ENCODE measurements at regions not wholly inside any gene's neighbourhood (a gene's known extent, or its start where the extent isn't known, plus 50 kb on each side); places are given as distances from the start of the nearest gene placed in this dataset.

DNA sequence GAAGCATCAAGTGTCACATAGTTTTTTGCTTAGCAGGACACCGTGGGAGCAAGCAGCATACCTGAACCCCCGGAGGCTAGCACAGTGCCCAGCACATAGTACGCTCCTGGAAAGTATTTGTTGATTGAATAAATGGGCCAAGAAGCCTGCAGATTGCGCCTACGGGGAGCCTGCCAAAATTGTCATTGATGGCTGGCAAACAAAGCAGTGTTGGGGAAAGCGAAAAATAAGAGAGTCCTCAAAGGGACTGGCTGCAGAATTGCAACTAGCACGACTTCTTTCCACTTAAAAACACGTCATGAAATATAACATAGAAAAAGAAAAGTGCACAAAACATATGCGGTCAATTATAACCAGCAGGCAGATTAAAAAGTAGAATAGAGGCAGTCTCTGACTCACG lies 125.2 kb upstream of the GALNT2 start:
- Histone ChIP-seq H3K36me3 (ENCODE audit: control insufficient read depth, insufficient read depth, low read length) (no peaks in the 10 kb centered on the region), H3K27me3 (replicated peaks; ENCODE audit: control insufficient read depth, insufficient read depth, low read length) (no peaks in the 10 kb centered on the region; the same call in 1 of the 2 replicates), H3K4me3 (replicated peaks; ENCODE audit: low read depth, low read length) (no peak overlapping the region)
- DNase-seq (ENCODE audit: extremely low read depth, insufficient read length) = no peak
- TF ChIP-seq, protein P1, sequence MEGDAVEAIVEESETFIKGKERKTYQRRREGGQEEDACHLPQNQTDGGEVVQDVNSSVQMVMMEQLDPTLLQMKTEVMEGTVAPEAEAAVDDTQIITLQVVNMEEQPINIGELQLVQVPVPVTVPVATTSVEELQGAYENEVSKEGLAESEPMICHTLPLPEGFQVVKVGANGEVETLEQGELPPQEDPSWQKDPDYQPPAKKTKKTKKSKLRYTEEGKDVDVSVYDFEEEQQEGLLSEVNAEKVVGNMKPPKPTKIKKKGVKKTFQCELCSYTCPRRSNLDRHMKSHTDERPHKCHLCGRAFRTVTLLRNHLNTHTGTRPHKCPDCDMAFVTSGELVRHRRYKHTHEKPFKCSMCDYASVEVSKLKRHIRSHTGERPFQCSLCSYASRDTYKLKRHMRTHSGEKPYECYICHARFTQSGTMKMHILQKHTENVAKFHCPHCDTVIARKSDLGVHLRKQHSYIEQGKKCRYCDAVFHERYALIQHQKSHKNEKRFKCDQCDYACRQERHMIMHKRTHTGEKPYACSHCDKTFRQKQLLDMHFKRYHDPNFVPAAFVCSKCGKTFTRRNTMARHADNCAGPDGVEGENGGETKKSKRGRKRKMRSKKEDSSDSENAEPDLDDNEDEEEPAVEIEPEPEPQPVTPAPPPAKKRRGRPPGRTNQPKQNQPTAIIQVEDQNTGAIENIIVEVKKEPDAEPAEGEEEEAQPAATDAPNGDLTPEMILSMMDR (IDR thresholded peaks at IDR 0.05; ENCODE audit: insufficient read depth, low read length, poor library complexity, severe bottlenecking) = no peak

DNA sequence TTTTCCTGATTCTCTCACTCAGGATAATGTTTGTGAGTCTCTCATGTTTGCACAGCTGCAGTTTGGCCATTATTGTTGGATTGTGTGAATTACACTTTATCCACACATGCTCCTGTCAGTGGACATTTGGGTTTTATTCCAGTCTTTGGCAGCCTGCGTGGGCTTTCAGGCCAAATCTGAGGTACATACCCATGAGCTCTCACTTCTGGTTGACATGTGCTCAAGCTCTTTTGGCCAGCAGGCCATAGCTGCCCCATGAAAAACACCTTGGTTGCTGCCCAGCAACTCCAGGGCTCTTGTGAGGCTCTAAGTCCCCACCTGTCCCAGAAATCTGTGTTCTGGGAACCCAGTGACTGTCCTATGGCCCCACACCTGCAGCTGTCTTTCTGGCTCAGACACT lies 124.5 kb upstream of the GALNT2 start:
- DNase-seq (ENCODE audit: extremely low read depth, insufficient read length) = no peak
- Histone ChIP-seq H3K4me3 (replicated peaks; ENCODE audit: low read depth, low read length) (no peak overlapping the region), H3K27me3 (replicated peaks; ENCODE audit: control insufficient read depth, insufficient read depth, low read length) (no peaks in the 10 kb centered on the region; the same call in 1 of the 2 replicates), H3K36me3 (ENCODE audit: control insufficient read depth, insufficient read depth, low read length) (no peaks in the 10 kb centered on the region)
- TF ChIP-seq, protein P1 (IDR thresholded peaks at IDR 0.05; ENCODE audit: insufficient read depth, low read length, poor library complexity, severe bottlenecking) = no peak

DNA sequence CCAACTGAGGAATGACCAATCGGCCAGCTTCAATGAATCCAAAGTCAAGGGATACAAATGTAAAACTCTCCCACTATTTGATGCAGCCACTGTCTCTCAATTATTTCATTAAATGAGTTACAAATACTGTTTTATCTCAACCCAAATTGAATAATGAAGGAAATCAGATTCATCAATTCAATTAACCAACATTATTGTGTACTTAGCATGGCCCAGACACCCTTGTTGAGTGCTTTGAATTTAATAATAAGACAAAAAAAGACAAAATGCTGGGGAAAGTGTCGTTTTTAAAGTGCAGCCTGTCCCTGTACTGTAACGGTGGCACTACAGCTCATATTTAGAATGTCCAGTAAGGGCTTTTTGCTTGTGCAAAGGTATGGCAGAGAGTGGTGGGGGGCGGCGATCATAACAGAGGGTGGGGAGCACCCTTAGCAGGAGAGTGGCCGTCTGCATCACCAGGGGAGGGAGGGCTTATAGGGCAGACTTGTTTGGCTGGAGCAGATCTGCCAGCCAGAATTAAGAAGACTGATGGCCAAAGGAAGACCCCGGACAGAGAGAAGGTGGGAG lies 123.8 kb upstream of the GALNT2 start:
- H3K4me3 ChIP-seq (replicated peaks; ENCODE audit: low read depth, low read length) = no peak overlapping the region
- no peaks in the 10 kb centered on the region; the same call in 1 of the 2 replicates for H3K27me3 ChIP-seq (replicated peaks; ENCODE audit: control insufficient read depth, insufficient read depth, low read length)
- TF ChIP-seq, protein P1 (IDR thresholded peaks at IDR 0.05; ENCODE audit: insufficient read depth, low read length, poor library complexity, severe bottlenecking) = no peak
- H3K36me3 ChIP-seq (ENCODE audit: control insufficient read depth, insufficient read depth, low read length) = no peaks in the 10 kb centered on the region
- DNase-seq (ENCODE audit: extremely low read depth, insufficient read length) = no peak

DNA sequence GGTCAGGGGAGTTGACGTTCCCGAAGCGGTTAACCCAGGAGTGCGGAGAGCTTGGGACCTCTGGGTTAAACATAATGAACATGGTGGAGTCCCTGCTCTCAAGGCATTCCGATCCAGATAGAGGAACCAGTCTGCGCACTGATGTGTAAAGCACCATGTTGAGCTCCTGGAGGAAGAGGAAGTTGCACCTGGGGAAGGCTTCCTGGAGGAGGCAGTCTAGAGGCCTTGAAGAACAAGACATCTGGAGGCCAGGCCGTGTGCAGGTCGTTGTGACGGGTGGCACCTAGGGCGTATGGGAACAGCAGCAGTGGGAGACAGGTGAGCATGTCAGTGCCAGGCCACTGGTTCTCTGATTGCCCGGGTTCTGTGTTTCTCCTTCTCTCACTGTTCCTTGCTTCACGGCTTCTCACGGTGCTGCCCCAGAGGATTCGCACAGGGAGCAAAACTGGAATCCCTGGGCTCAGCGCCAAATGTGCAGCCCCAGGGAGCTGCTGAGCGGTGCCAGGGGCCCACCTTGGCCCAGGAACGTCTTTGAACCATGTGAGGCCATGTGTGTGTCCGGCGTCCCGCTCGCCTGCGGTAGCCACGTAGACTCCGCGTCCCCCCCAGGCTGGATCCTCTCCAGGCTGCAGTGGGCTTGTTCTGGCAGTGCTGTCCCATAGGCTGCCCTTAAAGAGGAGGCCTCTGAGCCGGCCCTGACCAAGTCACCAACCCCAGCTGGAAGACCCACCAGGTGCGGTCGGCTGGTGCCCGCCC lies 122.9 kb upstream of the GALNT2 start:
- H3K27me3 ChIP-seq (replicated peaks; ENCODE audit: control insufficient read depth, insufficient read depth, low read length) = no peaks in the 10 kb centered on the region; the same call in 1 of the 2 replicates
- TF ChIP-seq, protein P1 (IDR thresholded peaks at IDR 0.05; ENCODE audit: insufficient read depth, low read length, poor library complexity, severe bottlenecking) = no peak
- no peak overlapping the region for H3K4me3 ChIP-seq (replicated peaks; ENCODE audit: low read depth, low read length)
- no peak for DNase-seq (ENCODE audit: extremely low read depth, insufficient read length)
- H3K36me3 ChIP-seq (ENCODE audit: control insufficient read depth, insufficient read depth, low read length) = no peaks in the 10 kb centered on the region

DNA sequence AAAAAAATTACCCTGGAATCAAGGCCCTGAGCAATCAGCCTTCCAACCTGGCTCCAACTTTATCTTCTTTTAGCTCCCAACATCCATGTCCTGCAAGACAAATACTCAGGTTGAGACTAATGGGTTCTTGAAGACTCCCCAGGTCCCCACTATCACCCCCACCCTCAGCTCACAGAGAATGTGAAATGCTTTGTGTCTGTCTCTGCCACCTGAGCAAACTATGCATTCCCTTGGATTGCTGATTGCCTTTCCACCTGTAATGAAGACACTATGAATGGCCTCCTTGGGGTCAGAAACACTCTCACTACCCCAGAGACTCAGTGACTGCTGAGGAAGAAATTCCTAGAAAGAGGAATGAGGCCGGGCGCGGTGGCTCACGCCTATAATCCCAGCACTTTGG lies 121.2 kb upstream of the GALNT2 start:
- Histone ChIP-seq H3K4me3 (replicated peaks; ENCODE audit: low read depth, low read length) (no peak overlapping the region), H3K27me3 (replicated peaks; ENCODE audit: control insufficient read depth, insufficient read depth, low read length) (no peaks in the 10 kb centered on the region), H3K36me3 (ENCODE audit: control insufficient read depth, insufficient read depth, low read length) (no peaks in the 10 kb centered on the region)
- TF ChIP-seq, protein P1 (IDR thresholded peaks at IDR 0.05; ENCODE audit: insufficient read depth, low read length, poor library complexity, severe bottlenecking) = no peak
- no peak for DNase-seq (ENCODE audit: extremely low read depth, insufficient read length)

All from GM06990 (cell line).